Fibroblast of upper back skin (primary cell): ENCODE measurements at regions not wholly inside any gene's neighbourhood (a gene's known extent, or its start where the extent isn't known, plus 50 kb on each side); places are given as distances from the start of the nearest gene placed in this dataset.

Experiments used
- DNase-seq: peaks from one replicate; pipeline ENCODE4 v3.0.0-alpha.2; 2013

DNA sequence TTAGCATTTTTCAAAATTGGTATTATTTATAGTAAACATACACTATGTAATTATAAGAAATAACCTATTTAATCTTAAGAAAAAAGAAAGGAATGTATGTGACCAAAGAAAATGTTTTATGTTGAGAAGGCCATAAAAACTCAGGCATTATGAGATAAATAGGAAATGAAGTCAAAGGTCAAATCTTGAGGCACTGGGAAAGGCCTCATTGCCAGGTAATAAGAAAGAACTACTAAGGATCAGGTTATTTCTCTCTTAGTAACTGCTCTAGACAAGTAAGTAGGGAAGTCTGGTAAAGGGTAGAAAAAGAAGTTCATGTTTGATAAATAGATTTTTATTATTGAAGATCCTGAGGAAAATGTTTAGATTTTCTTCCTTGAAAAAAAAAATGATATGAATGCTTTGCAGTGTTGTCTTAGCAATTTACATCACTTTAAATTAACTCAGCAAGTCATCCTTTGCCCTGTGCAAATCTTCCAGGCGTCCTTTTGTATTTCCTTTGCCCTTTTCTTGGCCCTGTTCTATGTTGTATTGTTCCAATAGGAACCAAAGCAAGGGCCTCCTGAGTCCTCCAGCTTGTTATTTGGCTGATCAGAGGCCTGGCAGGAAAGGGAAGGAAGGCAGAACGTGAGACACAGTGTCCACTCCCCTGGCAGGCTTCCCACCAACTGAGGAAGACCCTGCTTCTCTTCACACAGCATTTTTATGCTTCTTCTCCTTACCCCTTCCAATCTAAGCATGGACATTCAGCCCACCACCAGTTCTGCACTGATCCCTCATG is 260.4 kb upstream of the MIR17HG start:
- no peak for DNase-seq

- no peak for DNase-seq
Observed at GRCh38 chr13:91097269-91097668, 250.2 kb upstream of the MIR17HG start.

DNA sequence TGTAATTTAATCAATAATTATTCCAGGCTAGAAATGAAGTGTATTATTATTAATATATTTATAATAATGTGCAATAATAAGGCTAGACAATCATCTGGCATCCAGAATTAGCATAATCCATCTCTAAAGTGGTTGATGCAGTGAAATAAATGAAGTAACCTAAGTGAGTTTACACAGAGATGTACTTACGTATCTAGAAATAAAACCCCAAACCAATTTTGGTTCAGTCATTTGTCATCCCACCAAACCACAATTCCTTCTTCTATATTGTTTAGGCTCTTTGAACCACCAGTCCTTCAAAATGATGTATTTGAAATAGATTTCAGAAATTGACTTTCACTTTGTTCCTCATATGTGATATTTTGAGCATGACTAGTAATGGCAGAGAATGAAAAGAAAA is 247.6 kb upstream of the MIR17HG start:
- no peak for DNase-seq

GRCh38 chr13:91100944-91101343 is 246.5 kb upstream of the MIR17HG start:
- no peak for DNase-seq

DNA sequence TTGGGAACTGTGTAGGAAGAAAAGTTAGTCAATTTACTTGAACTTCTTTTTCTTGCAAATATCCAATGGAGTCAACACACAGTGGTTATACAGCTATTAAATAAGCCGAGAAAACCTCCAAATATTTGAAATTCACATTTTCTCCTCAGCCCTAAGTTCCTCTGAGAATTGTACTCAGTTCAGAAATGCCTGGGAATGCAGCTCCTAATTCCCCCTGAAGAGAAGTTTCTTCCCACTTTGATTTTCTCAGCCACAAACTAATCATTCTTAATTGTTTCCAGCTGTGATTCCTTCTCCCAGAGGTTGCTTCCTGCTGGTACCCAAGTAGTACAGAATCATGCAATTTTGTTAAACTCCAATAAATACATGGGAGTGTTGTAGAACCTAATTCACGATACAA is 246.1 kb upstream of the MIR17HG start:
- peak; percentile 63 for DNase-seq

- DNase-seq = no peak
Observed at GRCh38 chr13:91105270-91105669, 242.2 kb upstream of the MIR17HG start.

DNA sequence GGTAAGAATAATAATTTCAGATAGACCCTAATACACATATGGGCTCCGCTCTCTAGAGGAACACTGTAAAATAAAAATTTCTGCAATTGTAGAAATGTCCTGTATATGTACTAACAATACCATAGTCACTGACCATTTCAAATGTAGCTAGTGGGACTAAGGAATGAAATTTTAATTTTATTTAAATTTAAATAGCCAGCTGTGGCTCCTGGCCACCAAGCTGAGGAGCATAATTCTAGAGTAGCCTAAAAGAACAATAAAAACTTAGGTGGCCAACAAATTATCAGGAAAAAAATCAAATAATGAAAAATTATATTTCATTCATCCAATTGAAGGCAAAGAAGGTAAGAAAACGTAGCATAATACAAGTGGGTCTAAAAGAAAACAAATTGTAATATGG is 240.9 kb upstream of the MIR17HG start:
- DNase-seq = no peak

- no peak for DNase-seq
Observed at GRCh38 chr13:91108315-91108714, 239.2 kb upstream of the MIR17HG start.

- no peak for DNase-seq
Observed at GRCh38 chr13:91111476-91112200, 235.8 kb upstream of the MIR17HG start.

DNA sequence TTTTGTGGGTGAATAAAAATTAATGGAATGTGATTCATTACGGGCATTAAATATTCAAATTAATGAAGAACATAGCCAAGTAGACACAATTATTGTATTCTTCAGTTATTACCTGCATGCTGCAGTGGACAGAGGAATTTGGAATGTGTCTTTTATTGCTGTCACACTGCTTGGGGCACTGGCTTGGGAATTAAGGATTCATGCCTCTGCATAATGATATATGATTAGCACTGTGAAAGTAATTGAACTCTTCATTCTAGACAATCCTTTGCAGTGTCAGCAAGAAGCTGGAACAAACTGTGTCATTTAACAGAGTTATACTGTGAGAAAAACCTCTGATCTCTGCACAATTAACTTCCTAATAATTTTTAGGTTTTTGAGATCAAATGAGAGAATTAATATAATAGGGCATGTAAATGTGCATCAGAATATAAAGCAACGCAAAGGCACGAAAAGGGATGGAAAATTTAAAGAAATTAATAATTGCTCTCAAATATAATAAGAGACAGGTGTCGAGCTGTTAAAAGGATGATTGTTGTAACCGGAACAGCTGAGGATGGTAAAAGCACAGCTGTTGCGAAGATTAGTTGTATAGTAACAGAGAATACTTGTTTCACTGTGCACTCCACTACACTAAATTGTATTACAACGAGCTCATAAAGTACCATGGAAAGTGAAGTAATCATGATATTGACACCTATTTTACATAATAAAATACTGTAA is 235.1 kb upstream of the MIR17HG start:
- DNase-seq = no peak

DNA sequence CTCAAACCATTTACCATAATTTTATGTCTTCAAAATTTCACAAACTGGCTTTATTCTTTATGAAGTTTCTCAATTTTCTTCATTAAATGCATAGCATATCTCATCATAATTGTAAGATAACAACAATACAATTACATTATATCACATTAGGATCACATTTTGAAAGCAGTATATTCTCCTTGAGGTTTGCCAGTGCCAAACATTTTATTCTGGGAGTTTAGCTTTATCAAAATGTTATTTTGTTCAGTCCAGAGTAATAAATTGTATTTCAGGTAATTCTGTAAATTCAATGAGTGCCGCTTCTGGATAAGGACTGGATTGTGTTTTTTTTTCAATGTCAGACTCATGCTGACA is 234.6 kb upstream of the MIR17HG start:
- no peak for DNase-seq

GRCh38 chr13:91115776-91116175 is 231.7 kb upstream of the MIR17HG start:
- DNase-seq = no peak

GRCh38 chr13:91117351-91117750 is 230.1 kb upstream of the MIR17HG start:
- no peak for DNase-seq

- DNase-seq = no peak
Observed at GRCh38 chr13:91119643-91120042, 227.8 kb upstream of the MIR17HG start.

DNA sequence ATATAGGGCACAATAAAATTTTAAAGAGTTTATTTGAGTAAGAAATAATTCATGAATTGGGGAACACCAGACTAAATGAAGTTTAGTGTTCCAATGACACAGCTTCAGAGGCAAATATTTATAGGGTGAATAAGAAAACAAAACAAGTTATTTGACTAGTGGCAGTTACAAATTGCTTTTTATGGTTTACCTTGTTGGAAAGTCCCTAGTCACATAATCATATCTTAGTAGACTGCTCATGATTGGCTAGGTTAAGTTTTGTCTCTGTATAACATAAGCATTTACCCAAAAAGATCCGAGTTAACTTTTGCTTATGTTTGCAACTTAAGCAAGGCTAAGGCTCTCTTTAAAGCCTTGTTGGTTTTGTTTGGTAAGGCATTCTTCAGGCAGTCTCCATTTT is 224.7 kb upstream of the MIR17HG start:
- no peak for DNase-seq

- DNase-seq = no peak
Observed at GRCh38 chr13:91123456-91124127, 223.9 kb upstream of the MIR17HG start.

DNA sequence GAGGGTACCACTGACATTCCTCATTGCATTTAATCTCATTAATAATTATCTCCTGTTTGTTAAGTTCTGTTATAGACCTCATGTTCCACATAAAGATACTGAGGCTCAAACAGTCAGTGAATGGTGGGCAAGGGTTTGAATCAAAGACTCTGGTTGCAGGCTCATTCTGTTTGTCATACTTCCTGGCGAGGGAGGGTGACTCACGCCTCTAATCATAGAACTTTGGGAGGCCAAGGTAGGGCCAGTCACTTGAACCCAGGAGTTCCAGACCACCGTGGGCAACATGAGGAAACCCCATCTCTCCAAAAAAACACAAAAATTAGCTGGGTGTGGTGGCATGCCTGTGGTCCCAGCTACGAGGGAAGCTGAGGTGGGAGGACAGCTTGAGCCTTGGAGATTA is 220.7 kb upstream of the MIR17HG start:
- no peak for DNase-seq

DNA sequence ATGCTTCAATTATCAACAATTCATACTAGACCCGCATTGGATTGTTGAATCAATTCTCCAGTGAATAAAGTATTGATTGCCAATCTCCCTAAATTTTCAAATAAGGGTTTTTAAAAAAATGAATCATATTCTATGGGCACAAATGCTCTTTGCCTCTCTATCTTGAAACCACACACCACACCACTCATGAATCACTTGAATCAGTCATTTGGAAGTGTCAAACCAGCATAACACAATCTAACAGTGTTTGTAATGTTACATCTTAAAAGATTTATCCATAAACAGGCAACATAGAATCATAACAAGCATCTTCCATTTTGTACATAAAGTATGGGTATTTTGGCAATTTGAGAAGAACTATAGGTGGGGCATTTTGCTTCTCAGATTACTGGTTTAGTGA is 219.5 kb upstream of the MIR17HG start:
- DNase-seq = no peak

DNA sequence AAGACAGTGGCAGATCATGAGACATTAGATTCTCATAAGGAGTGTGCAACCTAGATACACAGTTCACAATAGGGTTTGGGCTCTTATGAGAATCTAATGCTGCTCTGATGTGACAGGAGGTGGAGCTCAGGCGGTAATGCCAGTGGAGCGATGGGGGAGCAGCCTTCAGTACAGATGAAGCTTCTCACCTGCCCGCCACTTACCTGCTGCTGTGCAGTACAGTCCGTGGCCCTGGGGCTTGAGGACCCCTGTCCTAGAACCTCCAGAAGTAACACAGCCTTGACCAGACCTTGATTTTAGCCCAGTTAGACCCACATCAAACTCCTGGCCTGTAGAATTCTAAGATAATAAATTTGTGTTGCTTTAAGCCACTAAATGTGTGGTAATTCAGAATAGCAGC is 215.1 kb upstream of the MIR17HG start:
- DNase-seq = no peak

DNA sequence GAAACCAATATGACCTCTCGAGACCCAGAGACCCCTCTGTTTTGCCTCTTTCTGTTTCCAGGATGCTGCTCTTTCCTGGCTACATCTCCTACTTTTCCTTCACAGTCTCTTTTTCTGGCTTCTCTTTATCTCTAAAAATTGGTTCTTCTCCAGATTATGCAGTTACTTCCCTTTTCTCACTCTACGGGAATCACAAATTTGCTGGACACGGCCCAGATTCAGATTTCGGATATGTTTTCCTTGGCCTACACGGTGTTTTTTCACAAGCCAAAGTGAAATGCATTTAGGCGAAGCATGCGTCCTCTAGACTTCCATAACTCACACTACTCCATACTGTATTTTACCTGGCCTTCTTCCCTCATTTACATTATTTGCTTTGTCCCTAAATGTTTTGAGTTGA is 214.7 kb upstream of the MIR17HG start:
- DNase-seq = peak; percentile 52

- peak; percentile 79 for DNase-seq
Observed at GRCh38 chr13:91133941-91134802, 213.3 kb upstream of the MIR17HG start.

- no peak for DNase-seq
Observed at GRCh38 chr13:91134803-91135184, 212.7 kb upstream of the MIR17HG start.
